Ovary (tissue), 3 donors: ENCODE measurements at regions not wholly inside any gene's neighbourhood (a gene's known extent, or its start where the extent isn't known, plus 50 kb on each side); places are given as distances from the start of the nearest gene placed in this dataset.

ENCODE experiments used
- EP300 ChIP-seq: sonication (generic); formaldehyde crosslinking; IDR thresholded peaks from one replicate; pipeline ENCODE4 v1.6.1; 2017; ENCODE audit warnings: antibody characterized with exemption
- POLR2A ChIP-seq: fragments of 450-650 bp; IDR thresholded peaks from one replicate; pipeline ENCODE4 v1.6.1; 2017; ENCODE audit warnings: antibody characterized with exemption, mild to moderate bottlenecking, moderate library complexity
- TF ChIP-seq, protein P1 (sequence below), 3 donors: fragments of 450-650 bp in 2 of 3; fragments of 200-600 bp in 1 of 3; IDR thresholded peaks; one replicate each; pipeline versions ENCODE4 v1.5.1 to v1.8.0; 2016 to 2022; ENCODE audit warnings: antibody characterized with exemption in 3 of 3, mild to moderate bottlenecking in 1 of 3
- donor health status: DM: no; HTN: no; CAD: no.

DNA sequence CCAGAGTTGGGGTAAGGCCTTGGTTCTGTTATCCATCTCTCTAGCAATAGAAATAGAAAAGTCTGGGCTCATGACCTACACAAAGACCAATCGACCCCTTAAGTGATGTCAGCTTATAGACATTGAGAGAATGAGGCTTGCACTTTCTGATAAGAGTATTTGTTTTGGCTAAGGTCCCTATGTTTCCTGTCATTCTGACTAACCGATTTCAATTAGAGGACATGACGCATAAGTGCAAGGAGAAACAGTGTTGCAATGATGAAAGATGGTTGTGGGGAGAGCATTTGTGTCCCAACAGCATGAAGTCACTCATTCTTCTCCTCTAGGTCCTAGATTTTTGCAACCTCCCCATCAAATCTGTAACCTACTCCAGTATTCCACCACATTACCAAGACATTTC, 255.1 kb downstream of the MAT2B start:
- TF ChIP-seq, protein P1, sequence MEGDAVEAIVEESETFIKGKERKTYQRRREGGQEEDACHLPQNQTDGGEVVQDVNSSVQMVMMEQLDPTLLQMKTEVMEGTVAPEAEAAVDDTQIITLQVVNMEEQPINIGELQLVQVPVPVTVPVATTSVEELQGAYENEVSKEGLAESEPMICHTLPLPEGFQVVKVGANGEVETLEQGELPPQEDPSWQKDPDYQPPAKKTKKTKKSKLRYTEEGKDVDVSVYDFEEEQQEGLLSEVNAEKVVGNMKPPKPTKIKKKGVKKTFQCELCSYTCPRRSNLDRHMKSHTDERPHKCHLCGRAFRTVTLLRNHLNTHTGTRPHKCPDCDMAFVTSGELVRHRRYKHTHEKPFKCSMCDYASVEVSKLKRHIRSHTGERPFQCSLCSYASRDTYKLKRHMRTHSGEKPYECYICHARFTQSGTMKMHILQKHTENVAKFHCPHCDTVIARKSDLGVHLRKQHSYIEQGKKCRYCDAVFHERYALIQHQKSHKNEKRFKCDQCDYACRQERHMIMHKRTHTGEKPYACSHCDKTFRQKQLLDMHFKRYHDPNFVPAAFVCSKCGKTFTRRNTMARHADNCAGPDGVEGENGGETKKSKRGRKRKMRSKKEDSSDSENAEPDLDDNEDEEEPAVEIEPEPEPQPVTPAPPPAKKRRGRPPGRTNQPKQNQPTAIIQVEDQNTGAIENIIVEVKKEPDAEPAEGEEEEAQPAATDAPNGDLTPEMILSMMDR (IDR thresholded peaks at IDR 0.05) = no peak
- TF ChIP-seq EP300 (no peak), POLR2A (no peak)
